GM21360 (cell line): ENCODE measurements at regions not wholly inside any gene's neighbourhood (a gene's known extent, or its start where the extent isn't known, plus 50 kb on each side); places are given as distances from the start of the nearest gene placed in this dataset.
A peak's percentile ranks its signal among the peaks of the same experiment; 100 is the strongest.

Experiments used
- ATAC-seq: cut with Tn5 transposase; IDR thresholded peaks from one replicate; pipeline ENCODE4 v1.9.1; 2021; ENCODE audit warnings: mild to moderate bottlenecking, moderate library complexity; ENCODE audit not compliant: unreplicated experiment

- ATAC-seq: no peak
These were observed 141.9 kb downstream of the SLIT2 start for GRCh38 chr4:20393486-20394100.

- ATAC-seq: no peak
These were observed 142.8 kb downstream of the SLIT2 start for GRCh38 chr4:20394512-20394911.

- peak; percentile 71 for ATAC-seq
These were observed 143.6 kb downstream of the SLIT2 start for GRCh38 chr4:20395160-20395773.

GRCh38 chr4:20403290-20403689 lies 151.6 kb downstream of the SLIT2 start:
- peak; percentile 75 for ATAC-seq

GRCh38 chr4:20403846-20404245 lies 152.1 kb downstream of the SLIT2 start:
- ATAC-seq: no peak

GRCh38 chr4:20408611-20409010 lies 156.9 kb downstream of the SLIT2 start:
- ATAC-seq: no peak

GRCh38 chr4:20412072-20412471 lies 160.4 kb downstream of the SLIT2 start:
- ATAC-seq: no peak

GRCh38 chr4:20416800-20417199 lies 165.1 kb downstream of the SLIT2 start:
- no peak for ATAC-seq

- peak; percentile 98 for ATAC-seq
These were observed 167.3 kb downstream of the SLIT2 start for GRCh38 chr4:20418861-20419451.

GRCh38 chr4:20420916-20421602 lies 169.4 kb downstream of the SLIT2 start:
- no peak for ATAC-seq

GRCh38 chr4:20421603-20421985 lies 169.9 kb downstream of the SLIT2 start:
- ATAC-seq: no peak

GRCh38 chr4:20422398-20422797 lies 170.7 kb downstream of the SLIT2 start:
- peak; percentile 71 for ATAC-seq

- ATAC-seq: no peak
These were observed 171.7 kb downstream of the SLIT2 start for GRCh38 chr4:20423420-20423819.

- no peak for ATAC-seq
These were observed 174.3 kb downstream of the SLIT2 start for GRCh38 chr4:20426028-20426427.

- peak; percentile 74 for ATAC-seq
These were observed 176.9 kb downstream of the SLIT2 start for GRCh38 chr4:20428436-20429160.

GRCh38 chr4:20430259-20430941 lies 178.7 kb downstream of the SLIT2 start:
- ATAC-seq: no peak

GRCh38 chr4:20431543-20431951 lies 179.8 kb downstream of the SLIT2 start:
- no peak for ATAC-seq

- no peak for ATAC-seq
These were observed 180.4 kb downstream of the SLIT2 start for GRCh38 chr4:20432088-20432487.

- ATAC-seq: no peak
These were observed 181.5 kb downstream of the SLIT2 start for GRCh38 chr4:20433097-20433705.

GRCh38 chr4:20440170-20440569 lies 188.5 kb downstream of the SLIT2 start:
- ATAC-seq: no peak
